GM19023 (cell line): ENCODE measurements at regions not wholly inside any gene's neighbourhood (a gene's known extent, or its start where the extent isn't known, plus 50 kb on each side); places are given as distances from the start of the nearest gene placed in this dataset.
"Not testable (repeated sequence)": the region's sequence is repeated elsewhere in the genome, so short reads cannot be mapped to it uniquely, and the experiment has no call there.

Experiments used
- ATAC-seq: cut with Tn5 transposase; IDR thresholded peaks from one replicate; pipeline ENCODE4 v1.9.1; 2021; ENCODE audit warnings: mild to moderate bottlenecking, moderate library complexity; ENCODE audit not compliant: unreplicated experiment

DNA sequence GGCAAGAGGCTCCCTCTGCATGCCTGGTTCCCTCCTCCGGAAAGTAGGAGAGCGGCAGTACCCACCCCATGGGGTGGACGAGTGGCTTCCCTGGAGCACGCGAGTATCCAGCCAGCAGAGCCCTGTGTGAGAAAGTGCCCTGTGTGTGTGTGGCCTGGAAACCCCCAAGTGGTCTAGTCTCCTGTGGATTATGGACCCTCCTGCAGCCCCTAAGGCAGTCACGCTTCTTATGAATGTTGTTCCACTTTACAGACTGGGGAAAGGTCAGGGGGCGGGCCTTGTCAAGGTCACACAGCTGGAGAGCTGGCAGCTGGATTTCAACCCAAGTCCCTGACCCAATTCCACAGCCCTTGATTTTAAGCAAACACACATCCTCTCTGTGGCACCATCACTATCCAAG, 252.5 kb upstream of the SULF2 start:
- not testable (repeated sequence) for ATAC-seq

DNA sequence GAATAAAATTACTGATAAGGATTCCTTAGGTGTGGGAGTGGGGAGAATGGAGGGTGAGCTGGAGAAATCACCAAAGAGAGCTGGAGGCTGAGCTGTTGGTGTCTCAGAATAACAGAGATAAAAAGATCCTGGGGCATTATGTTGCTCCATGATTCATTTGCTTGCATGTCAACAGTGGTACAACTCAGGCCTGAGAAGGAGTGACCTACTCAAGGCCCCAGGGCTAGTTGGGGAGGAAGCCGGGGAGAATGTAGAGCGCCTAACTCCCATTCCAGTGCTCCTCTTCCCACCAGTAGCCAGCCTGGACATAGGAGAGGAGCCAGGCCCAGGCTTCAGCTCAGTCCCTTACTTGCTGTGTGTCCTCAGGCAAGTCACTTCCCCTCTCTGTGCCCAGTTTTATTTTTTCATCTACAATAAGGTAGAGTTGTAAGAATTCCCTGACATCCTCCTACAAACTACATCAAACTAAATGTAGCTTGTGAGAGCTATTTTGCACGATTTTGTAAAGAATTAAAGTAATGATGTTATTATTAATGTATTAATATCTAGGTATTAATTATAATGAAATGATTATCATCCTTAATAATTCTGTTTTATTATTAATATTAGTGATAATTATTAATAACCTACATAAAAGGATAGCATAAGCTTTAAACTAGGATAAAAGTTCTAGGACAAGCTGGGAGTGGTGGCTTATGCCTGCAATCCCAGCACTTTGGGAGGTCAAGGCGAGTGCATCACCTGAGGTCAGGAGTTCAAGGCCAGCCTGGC, 250.9 kb upstream of the SULF2 start:
- ATAC-seq, result no peak

DNA sequence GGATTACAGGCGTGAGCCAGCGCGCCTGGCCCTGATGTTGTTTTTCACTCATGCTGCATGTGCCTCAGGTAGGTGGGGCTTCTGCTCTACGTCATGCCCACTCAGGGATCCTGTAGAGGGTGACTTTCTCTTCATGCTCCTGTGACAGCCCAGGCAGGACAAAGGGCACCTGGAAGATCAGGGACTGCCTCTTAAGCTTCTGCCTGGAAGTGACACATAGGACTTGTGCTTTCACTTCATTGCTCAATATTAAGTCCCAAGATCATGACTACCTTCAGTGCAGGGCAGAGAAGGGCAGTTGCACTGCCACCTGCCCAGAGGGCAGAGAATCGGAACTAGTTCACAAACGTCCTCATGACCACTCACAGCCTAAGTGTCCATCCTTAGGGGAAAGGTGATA, 249.5 kb upstream of the SULF2 start:
- ATAC-seq, result no peak

DNA sequence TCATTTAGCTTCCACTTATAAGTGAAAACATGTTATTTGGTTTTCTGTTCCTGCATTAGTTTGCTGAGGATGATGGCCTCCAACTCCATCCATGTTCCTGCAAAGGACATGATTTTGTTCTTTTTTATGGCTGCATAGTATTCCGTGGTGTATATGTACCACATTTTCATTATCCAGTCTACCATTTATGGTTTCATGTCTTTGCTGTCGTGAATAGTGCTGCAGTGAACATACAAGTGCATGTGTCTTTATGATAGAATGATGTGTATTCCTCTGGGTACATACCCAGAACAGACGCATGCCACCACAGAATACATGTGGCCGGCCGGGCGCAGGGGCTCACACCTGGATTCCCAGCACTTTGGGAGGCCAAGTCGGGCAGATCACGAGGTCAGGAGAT, 247.7 kb upstream of the SULF2 start:
- ATAC-seq, result not testable (repeated sequence)

DNA sequence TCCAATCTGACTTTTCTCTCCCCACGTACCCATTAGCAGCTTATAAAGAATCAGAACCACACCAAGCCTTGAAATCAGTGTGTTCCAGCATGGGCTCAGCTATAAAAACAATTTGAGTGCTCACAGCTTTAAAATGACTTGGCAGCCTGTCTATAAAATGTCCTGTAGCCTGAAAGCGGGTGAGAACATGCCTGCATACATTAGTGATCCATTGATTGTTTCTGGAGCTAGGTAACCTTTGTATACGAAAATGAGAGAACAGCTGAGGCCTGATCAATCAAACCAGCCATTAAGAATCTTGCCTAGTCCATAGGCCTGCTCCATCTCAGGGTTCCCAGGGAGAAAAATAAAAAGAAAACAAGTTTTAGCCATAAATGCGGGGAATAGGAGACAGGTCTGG, 245.8 kb upstream of the SULF2 start:
- no peak for ATAC-seq

DNA sequence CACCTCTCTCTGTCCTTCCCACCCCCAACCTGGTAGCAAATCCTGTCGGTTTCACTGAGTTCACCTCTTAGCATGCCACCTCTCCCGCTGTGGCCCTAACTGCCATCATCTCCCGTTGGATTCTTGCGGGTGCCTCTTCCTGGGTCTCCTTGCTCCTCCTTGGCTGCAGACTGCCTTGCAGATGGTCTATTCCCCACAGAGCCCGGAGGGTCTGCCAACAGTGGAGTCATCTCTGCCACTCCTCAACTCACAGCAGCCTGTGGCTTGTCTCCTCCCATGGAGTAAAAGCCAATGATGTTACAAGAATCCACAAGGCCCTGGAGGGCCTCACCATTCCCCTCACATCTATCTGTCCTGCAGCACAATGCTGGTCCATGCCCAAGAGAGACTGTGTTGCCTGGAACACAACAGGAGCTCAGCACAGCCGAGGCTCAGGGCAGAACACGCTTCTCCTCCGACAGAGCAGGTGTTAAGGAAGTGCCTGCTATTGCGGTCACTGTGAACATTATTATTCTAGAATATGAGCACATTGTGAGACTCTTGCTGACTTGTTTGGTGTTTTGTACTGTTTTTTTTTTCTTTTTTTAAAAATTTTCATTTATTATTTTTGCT, 241.8 kb upstream of the SULF2 start:
- no peak for ATAC-seq

DNA sequence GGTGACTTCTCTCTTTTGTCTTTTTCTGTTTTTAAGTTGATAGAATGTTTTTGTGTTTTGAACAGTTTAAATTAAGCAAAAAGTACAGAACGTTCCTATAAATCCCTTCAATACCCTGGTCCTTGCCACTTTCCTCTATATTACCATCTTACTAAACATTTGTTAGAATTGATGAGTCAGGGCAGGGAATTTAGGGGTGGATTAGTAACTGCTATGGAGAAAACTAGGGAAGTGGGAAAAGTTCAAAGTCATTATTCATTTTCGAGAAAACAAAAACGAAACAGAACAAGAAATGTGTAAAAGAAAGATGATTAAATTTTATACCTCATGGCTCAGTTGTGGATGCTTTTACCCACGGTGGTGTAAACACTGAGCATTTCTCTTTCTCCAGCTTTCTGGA, 240.4 kb upstream of the SULF2 start:
- no peak for ATAC-seq

DNA sequence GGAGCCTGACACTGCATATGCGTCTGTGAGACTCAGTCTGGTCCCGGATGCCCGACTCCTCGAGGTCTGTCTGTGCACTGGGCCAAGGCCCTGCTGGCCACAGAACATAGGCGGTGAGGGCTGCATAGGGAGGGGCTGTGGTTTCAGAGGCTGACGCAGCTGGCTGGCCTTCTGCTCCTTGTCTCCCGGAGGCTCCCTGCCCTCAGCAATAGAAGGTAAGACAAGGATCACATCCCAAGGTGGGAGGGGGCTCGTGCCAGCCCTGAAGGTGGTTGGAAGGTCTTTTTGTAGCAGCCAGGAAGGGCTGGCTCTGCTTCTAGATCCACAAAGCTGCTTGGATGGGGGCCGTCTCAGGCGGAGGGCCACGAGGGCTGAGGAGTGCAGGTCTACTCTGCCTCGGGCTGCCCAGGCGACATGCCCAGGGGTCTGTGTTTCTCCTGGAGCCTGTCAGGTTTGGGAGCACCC, 239.8 kb upstream of the SULF2 start:
- no peak for ATAC-seq

DNA sequence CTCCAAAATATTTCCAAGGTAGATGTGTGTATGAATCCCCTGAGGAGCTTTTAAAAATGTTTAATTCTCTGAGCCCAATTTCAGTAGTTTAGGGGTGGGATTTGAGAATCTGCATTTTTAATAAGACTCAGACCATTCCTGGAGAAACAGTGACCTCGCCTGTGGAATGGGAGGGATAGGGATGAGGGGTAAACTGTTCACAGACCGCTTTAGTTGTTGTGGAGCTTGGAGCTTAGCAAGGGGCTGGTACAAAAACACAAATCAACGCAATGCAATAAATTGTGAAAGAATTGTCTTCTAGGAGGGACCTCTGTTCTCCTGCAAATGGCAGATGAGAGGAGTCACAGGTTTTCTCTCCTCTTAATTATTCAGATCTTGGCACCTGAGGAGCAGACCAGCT, 239.3 kb upstream of the SULF2 start:
- ATAC-seq, result no peak

DNA sequence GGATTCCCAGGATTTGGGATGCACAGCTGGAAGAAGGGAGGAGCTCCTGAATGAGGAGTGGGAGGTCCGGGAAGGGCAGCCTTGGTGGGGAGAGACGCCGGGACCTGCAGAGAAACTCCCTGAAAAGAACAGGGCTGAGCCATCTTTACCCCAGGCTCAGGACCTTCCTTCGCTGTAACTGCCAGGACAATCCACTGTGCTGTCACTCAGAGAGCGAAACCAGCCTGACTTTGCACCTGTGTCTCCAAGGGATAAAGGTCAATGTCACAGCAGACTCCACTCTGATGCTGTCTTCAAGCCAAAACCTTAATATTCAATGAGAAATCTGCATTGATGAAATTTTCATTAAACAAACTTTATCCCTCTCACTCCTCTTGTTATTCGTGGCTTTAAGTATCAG, 235.4 kb upstream of the SULF2 start:
- ATAC-seq, result not testable (repeated sequence)

DNA sequence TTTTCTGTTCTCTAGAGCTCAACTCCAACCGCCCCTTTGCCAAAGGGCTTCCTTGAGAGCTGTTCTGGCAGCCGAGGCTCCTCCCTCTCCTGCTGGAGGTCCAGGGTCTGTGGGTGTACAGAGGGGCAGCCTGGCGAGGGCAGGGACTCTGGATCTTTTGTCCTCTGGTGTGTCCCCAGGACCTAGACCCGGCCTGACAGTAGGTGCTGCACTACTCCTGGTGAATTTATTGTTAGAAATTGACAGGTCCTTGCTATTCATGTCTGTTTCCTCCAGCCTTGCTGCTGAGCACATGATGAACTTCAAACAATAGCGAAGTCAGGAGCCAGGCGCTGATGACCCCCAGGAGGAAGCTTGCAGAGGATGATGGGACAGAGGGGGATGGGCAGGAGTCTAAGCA, 234.7 kb upstream of the SULF2 start:
- no peak for ATAC-seq

DNA sequence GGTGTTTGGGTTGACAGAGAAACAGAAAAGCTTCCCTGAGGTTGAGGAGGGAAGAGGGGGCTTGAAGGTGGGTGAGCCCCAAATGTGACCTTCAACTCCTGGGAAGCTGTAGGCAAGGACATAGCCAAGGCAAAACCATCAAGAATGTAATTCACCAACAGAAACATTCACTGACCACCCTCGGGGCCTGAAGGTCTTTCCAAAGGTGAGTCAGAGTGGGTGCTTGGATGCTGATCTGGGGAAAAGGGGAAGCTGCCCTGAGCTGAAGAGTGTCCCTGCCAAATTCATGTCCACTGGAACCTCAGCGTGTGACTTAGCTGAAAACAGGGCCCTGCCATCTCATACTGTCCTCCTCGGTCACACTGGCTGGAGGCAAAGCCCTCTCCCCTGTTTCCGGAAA, 234.2 kb upstream of the SULF2 start:
- ATAC-seq, result no peak

DNA sequence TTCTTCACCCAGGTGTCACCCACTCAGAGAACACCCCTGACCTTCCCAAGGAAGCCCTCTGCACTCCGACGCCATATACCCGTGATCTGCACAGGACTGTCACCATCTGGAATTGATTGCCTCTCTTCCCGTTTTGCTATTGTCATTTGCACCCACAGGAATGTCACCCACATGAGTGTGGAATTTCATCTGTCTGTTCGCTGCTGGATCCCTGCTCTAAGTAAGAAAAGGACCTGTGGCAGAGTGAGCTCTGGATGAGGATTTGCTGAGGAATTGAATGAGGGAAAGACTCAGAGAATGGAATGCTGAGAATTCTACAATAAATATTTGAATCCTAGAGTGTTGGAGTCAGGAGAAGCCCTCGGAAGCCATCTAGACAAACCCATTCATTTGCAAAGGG, 233.6 kb upstream of the SULF2 start:
- ATAC-seq, result not testable (repeated sequence)

DNA sequence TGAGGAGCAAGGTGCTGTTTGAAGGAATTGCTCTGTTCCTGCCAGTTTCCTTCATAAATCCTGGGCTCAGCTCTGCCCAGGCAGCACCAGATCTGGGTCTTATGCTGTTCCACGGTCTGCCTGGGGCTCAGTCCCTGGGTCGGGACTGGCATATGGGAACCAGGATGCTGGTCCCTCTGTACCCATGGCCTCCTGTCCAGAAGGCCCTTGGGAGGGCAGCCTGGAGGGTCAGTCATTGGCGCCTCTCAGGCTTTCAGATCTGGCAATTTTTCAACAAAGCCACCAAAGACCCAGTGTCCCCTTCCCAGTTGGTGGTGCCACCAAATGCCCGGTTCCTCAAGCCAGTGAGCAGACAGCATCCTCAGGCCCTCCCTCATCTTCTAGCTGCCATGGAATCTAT, 232.7 kb upstream of the SULF2 start:
- ATAC-seq, result no peak

DNA sequence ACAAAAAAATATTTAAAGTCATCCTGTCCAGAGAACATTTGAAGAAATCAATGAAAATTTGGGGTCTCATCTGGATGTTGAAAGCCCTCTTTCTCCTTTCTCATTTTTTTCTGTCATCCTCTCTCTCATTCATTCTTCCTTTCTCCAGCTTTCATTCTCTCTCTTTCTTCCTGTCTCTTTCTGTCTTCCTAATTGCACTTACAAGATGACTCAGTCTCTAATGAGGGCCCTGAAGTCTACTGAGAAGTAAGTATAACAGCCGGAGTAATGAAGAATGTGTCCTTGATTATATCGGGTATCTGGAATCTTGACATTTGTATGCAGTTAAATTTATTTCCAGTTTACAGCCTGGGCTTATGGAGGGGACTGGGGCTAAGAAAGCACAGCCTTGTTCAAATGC, 232.2 kb upstream of the SULF2 start:
- no peak for ATAC-seq

DNA sequence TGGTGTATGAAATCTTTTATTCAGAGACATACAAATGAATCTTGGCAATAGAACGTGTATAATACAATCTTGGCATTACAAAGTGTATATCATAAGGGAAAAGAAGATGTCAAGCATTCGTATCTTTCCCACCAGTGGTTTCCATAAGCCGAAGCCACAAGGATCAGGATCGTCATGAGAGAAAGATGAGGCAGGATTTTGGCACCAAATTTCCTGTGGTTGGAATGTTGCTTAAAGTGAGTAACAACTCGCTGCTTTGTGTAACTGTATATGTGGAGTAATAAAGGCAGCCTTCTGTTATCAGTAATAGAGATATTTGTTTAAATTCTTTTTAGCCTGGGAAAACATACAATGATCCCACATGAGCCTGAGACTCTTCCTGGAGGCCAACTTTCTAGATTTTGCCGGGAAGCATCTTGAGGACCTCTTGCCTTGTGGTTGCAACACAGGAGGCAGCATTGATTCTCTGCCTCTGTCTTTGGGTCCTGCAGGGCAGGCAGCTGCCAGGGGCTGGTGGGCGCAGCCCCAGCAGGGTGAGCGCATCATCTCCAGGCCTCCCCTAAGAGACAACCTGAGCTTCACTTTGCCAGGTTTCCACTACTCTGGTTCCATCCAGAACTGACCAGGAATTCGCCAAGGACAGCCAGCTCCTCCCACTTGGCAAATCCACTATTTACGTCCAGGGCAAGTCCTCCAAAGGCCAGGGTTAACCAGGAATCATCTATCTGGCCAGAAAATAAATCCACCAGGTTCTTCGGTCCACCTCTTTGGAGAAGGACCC, 230.9 kb upstream of the SULF2 start:
- ATAC-seq, result no peak

DNA sequence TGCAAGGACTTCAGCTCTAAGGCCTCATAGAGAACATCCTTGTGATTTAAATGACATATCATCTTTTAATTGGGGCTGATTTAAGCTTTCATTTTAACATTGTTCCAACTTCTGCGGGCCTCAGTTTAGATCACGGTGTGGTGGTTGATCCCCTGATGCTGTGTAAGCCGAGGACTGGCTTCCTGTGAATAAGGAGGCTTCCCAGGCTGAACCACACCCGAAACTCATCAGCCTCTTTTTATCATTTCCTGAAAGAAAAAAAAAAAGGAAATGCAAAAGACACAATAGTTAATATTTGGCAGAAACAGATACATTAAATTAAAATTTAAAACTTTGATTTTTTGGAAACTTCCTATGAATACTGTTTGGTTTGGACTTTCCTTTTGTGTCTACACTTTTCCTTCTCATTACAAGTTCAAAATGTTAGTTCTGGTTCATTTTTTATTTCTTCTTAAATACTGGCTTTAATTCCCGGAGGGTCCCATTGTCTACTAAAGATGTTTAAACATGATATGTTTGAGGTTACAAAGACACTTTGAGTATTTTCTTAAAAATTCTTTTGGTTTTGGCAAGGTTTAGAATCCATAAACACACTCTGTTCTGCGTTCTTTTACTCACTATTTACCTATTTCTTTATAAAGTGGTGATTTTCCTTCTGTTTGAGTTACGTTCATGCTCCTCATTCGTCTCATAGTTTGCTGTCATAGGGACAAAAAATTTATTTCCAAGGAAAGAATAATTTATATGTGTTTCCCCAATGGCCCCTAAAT, 230.0 kb upstream of the SULF2 start:
- no peak for ATAC-seq

DNA sequence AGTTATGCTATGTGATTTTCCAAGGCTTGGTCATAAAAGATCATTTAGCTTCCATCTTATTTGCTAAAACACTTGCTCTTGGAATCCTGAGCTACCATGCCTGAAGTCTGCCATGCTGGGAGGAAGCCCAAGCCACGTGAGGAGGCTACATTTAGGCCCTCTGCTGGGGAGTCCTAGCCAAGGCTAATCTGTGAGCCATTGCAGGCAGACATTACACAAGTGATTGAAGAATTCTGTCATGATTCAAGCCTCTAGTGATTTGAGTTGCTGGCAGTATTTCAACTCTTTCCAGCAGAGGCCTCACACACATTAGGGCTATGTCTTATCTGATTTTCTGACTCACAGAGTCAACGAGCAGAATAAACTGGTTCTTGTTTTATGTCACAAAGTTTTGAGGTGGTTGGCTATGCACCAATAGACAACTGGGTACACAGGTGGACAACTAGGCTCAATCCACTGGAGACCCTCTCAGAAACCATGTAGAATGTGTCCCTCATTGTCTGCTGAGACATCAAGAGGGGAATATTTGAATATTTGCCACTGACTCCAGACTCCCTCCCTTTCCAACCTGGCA, 227.2 kb upstream of the SULF2 start:
- ATAC-seq, result no peak

DNA sequence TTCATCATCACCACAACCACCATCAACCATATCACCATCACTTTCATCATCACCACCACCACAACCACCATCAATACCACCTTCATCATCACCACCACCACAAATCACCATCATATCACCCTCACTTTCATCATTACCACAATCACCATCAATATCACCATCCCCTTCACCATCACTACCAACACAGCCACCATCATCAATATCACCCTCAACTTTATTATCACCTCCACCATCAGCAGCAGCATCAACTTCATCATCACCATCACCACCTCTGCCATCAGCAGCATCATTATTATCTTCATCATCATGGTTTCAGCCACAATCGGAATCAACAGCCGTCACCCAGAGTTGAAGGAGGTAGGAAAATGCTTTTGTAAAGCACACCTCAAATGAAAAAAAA, 225.7 kb upstream of the SULF2 start:
- ATAC-seq, result no peak

DNA sequence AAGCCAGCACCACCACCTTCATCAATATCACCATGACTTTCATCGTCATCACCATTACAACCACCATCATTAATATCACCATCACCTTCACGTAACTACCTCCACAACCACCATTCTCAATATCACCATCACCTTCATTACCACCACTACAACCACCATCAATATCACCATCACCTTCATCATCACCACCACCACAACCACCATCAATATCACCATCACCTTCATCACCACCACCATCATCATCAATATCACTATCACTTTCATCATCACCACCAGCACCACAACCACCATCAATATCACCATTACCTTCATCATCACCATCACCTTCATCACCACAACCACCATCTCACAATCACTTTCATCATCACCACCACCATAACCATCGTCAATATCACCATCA, 225.3 kb upstream of the SULF2 start:
- ATAC-seq, result no peak
